Skeletal muscle tissue (tissue), 3 donors: ENCODE measurements at regions not wholly inside any gene's neighbourhood (a gene's known extent, or its start where the extent isn't known, plus 50 kb on each side); places are given as distances from the start of the nearest gene placed in this dataset.

ENCODE experiments used
- H3K27ac ChIP-seq: one replicate; pipeline ENCODE4 v1.7.0; 2013; ENCODE audit warnings: mild to moderate bottlenecking, low read depth, low read length, inconsistent platforms
- H3K27me3 ChIP-seq, 3 donors: one replicate each; pipeline ENCODE4 v1.7.0; 2013; ENCODE audit warnings: low read length in 3 of 3; ENCODE audit not compliant: control insufficient read depth in 3 of 3, insufficient read depth in 3 of 3
- H3K36me3 ChIP-seq, 3 donors: one replicate each; pipeline ENCODE4 v1.7.0; 2013; ENCODE audit warnings: low read length in 3 of 3; ENCODE audit not compliant: control insufficient read depth in 3 of 3, insufficient read depth in 3 of 3
- H3K4me1 ChIP-seq, 3 donors: one replicate each; pipeline ENCODE4 v1.7.0; 2013; ENCODE audit warnings: low read length in 3 of 3, mild to moderate bottlenecking in 3 of 3; ENCODE audit not compliant: control insufficient read depth in 3 of 3, insufficient read depth in 3 of 3
- H3K4me3 ChIP-seq, 3 donors: one replicate each; pipeline ENCODE4 v1.7.0; 2013; ENCODE audit warnings: low read length in 3 of 3
- H3K9ac ChIP-seq, 3 donors: one replicate each; pipeline ENCODE4 v1.7.0; 2013; ENCODE audit warnings: low read length in 3 of 3, mild to moderate bottlenecking in 3 of 3, moderate library complexity in 2 of 3, low read depth in 1 of 3
- H3K9me3 ChIP-seq, 3 donors: one replicate each; pipeline ENCODE4 v1.7.0; 2013; ENCODE audit warnings: low read length in 3 of 3; ENCODE audit not compliant: control insufficient read depth in 3 of 3
- donor health status: Osteomylitis.

GRCh38 chr12:132395192-132395907 lies 66.0 kb upstream of the GALNT9 start:
- Histone ChIP-seq H3K9me3 (no peaks in the 10 kb centered on the region), H3K4me1 (no peaks in the 10 kb centered on the region), H3K27me3 (peaks cover 46 to 75% (median 62%) of the 10 kb centered on the region in 3 donors), H3K27ac (no peak overlapping the region), H3K36me3 (no peaks in the 10 kb centered on the region), H3K9ac (no peak overlapping the region), H3K4me3 (no peak overlapping the region)

GRCh38 chr12:132393991-132394949 lies 64.9 kb upstream of the GALNT9 start:
- no peaks in the 10 kb centered on the region for H3K4me1 ChIP-seq
- no peaks in the 10 kb centered on the region for H3K36me3 ChIP-seq
- peaks cover 37 to 68% (median 54%) of the 10 kb centered on the region in 3 donors for H3K27me3 ChIP-seq
- H3K9ac ChIP-seq, result no peak overlapping the region
- no peaks in the 10 kb centered on the region for H3K9me3 ChIP-seq
- H3K27ac ChIP-seq, result no peak overlapping the region
- no peak overlapping the region for H3K4me3 ChIP-seq

- H3K4me1 ChIP-seq, result no peaks in the 10 kb centered on the region
- H3K27ac ChIP-seq, result no peak overlapping the region
- peaks cover 37 to 68% (median 54%) of the 10 kb centered on the region in 3 donors for H3K27me3 ChIP-seq
- no peaks in the 10 kb centered on the region for H3K36me3 ChIP-seq
- no peak overlapping the region for H3K9ac ChIP-seq
- H3K4me3 ChIP-seq, result no peak overlapping the region
- no peaks in the 10 kb centered on the region for H3K9me3 ChIP-seq
Observed at GRCh38 chr12:132393245-132393795, 63.9 kb upstream of the GALNT9 start.

- Histone ChIP-seq H3K36me3 (no peaks in the 10 kb centered on the region), H3K4me1 (no peaks in the 10 kb centered on the region), H3K9ac (no peak overlapping the region), H3K9me3 (no peaks in the 10 kb centered on the region), H3K27me3 (peaks cover 34 to 62% (median 52%) of the 10 kb centered on the region in 3 donors), H3K27ac (no peak overlapping the region), H3K4me3 (no peak overlapping the region)
Observed at GRCh38 chr12:132392389-132393244, 63.2 kb upstream of the GALNT9 start.

GRCh38 chr12:132391326-132392041 lies 62.1 kb upstream of the GALNT9 start:
- Histone ChIP-seq H3K36me3 (no peaks in the 10 kb centered on the region), H3K9ac (no peak overlapping the region), H3K27me3 (peaks cover 43 to 63% (median 61%) of the 10 kb centered on the region in 3 donors), H3K4me3 (no peak overlapping the region), H3K9me3 (no peaks in the 10 kb centered on the region), H3K4me1 (no peaks in the 10 kb centered on the region), H3K27ac (no peak overlapping the region)

GRCh38 chr12:132390287-132391076 lies 61.1 kb upstream of the GALNT9 start:
- Histone ChIP-seq H3K4me3 (no peak overlapping the region), H3K27me3 (peaks cover 52 to 68% (median 64%) of the 10 kb centered on the region in 3 donors), H3K4me1 (no peaks in the 10 kb centered on the region), H3K36me3 (no peaks in the 10 kb centered on the region), H3K9me3 (no peaks in the 10 kb centered on the region), H3K9ac (no peak overlapping the region), H3K27ac (no peak overlapping the region)

GRCh38 chr12:132389526-132390286 lies 60.3 kb upstream of the GALNT9 start:
- no peaks in the 10 kb centered on the region for H3K9me3 ChIP-seq
- no peak overlapping the region for H3K4me3 ChIP-seq
- H3K36me3 ChIP-seq, result no peaks in the 10 kb centered on the region
- H3K9ac ChIP-seq, result no peak overlapping the region
- no peaks in the 10 kb centered on the region for H3K4me1 ChIP-seq
- H3K27ac ChIP-seq, result no peak overlapping the region
- peaks cover 53 to 70% (median 65%) of the 10 kb centered on the region in 3 donors for H3K27me3 ChIP-seq

- H3K36me3 ChIP-seq, result no peaks in the 10 kb centered on the region
- no peak overlapping the region for H3K9ac ChIP-seq
- H3K27ac ChIP-seq, result no peak overlapping the region
- peaks cover 49 to 66% (median 65%) of the 10 kb centered on the region in 3 donors for H3K27me3 ChIP-seq
- H3K4me1 ChIP-seq, result no peaks in the 10 kb centered on the region
- H3K4me3 ChIP-seq, result no peak overlapping the region
- H3K9me3 ChIP-seq, result no peaks in the 10 kb centered on the region
Observed at GRCh38 chr12:132389026-132389425, 59.6 kb upstream of the GALNT9 start.
